IPS-18a (cell line): ENCODE measurements at regions not wholly inside any gene's neighbourhood (a gene's known extent, or its start where the extent isn't known, plus 50 kb on each side); places are given as distances from the start of the nearest gene placed in this dataset.
"Not testable (repeated sequence)": the region's sequence is repeated elsewhere in the genome, so short reads cannot be mapped to it uniquely, and the experiment has no call there.

ENCODE experiments used
- H3K27ac ChIP-seq: one replicate; pipeline ENCODE4 v1.5.1; 2013; ENCODE audit warnings: low read length
- H3K27me3 ChIP-seq: one replicate; pipeline ENCODE4 v1.6.1; 2013; ENCODE audit warnings: mild to moderate bottlenecking, low read length; ENCODE audit not compliant: control insufficient read depth, insufficient read depth
- H3K36me3 ChIP-seq: one replicate; pipeline ENCODE4 v1.6.1; 2013; ENCODE audit warnings: low read depth, low read length; ENCODE audit not compliant: control insufficient read depth
- H3K4me1 ChIP-seq: one replicate; pipeline ENCODE4 v1.6.1; 2013; ENCODE audit warnings: low read depth, low read length; ENCODE audit not compliant: control insufficient read depth
- H3K4me3 ChIP-seq: one replicate; pipeline ENCODE4 v1.5.1; 2013; ENCODE audit warnings: low read length
- H3K9ac ChIP-seq: one replicate; pipeline ENCODE4 v1.6.1; 2013; ENCODE audit warnings: mild to moderate bottlenecking, low read length, moderate library complexity
- H3K9me3 ChIP-seq: one replicate; pipeline ENCODE4 v1.6.1; 2013; ENCODE audit warnings: low read depth, low read length; ENCODE audit not compliant: control insufficient read depth

DNA sequence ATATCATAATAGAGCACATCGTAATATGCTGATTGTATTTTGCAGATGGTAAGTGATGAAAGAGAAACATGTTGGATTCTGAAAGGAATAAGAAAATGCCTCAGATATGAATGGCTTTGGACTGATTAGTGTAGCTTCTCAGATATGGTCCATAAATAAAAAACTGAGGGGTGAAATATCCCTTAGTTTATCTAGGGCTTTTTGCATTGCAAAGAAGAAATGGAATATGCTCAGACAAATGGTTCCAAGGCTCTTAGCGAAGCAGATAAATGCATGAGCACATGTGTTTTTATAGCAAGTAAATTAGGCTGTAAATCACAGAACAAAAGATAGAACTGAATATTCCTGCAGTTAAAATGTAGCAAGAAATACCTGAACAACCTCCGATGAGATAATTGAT is 820.9 kb upstream of the GRM7 start:
- no peaks in the 10 kb centered on the region for H3K9me3 ChIP-seq
- no peaks in the 10 kb centered on the region for H3K27me3 ChIP-seq
- H3K4me1 ChIP-seq, result no peaks in the 10 kb centered on the region
- H3K4me3 ChIP-seq, result no peak overlapping the region
- no peak overlapping the region for H3K27ac ChIP-seq
- H3K36me3 ChIP-seq, result no peaks in the 10 kb centered on the region
- no peak overlapping the region for H3K9ac ChIP-seq

DNA sequence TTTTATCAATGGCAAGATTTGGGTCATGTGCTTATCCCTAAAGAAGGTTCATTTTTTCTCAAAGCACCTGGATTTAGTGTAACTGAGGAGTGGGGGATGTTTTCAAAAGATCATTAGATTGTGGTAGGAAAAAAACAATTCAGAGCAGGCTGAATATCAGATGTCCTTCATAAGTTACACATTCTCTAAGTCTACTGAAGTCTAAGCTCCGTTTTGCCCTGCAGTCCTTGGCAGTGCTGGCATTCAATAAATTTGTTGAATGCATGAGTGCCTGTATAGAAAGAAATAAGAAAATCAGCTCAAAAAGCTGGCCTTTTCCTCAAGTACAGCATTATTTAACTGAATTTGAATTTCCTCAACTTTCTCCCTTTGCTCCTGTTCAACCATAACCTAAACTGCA is 819.0 kb upstream of the GRM7 start:
- Histone ChIP-seq H3K36me3 (no peaks in the 10 kb centered on the region), H3K9ac (no peak overlapping the region), H3K4me3 (no peak overlapping the region), H3K27me3 (no peaks in the 10 kb centered on the region), H3K9me3 (no peaks in the 10 kb centered on the region), H3K27ac (no peak overlapping the region), H3K4me1 (no peaks in the 10 kb centered on the region)

DNA sequence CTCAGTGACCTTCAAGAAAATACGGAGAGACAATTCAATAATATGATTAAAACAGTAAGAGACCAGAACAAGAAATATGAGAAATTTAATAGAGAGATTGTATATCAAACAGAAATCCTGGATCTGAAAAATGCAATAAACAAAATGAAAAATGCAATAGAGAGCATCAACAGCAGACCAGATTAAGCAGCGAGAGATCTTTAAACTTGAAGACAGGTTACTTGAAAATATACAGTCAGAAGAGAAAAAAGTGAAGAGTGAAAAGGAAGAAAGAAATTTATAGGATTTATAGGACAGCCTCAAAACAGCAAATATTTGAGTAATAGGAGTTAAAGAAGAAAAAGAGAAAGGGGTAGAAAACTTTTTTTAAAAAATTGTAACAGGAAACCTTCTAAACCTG is 813.9 kb upstream of the GRM7 start:
- Histone ChIP-seq H3K36me3 (no peaks in the 10 kb centered on the region), H3K9ac (no peak overlapping the region), H3K4me3 (no peak overlapping the region)

DNA sequence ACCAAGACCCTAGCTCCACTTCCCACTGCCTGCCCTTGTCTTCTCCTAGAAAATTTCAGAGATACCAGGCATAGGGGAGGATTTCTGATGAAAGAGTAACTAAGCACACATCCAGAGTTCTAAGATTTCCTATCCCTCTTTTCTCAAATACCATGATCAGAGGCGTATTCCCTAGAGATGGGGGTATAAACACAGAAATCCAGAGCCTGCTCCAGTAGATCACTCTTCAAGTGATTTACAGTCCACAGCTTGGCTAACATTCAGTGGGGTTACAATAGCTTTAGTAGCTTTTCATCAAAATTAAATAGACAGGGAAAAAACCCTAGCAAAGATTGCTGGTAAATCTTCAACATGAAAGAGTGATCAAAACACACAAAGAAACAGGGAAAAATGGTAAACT is 800.7 kb upstream of the GRM7 start:
- Histone ChIP-seq H3K4me1 (peaks cover 22% of the 10 kb centered on the region), H3K27ac (no peak overlapping the region), H3K36me3 (no peaks in the 10 kb centered on the region), H3K4me3 (no peak overlapping the region), H3K27me3 (no peaks in the 10 kb centered on the region), H3K9ac (no peak overlapping the region), H3K9me3 (no peaks in the 10 kb centered on the region)

More for the DNA sequence above, 813.9 kb upstream of the GRM7 start:
- Histone ChIP-seq H3K27ac (no peak overlapping the region), H3K4me1 (no peaks in the 10 kb centered on the region), H3K27me3 (no peaks in the 10 kb centered on the region), H3K9me3 (peaks cover 8% of the 10 kb centered on the region)

DNA sequence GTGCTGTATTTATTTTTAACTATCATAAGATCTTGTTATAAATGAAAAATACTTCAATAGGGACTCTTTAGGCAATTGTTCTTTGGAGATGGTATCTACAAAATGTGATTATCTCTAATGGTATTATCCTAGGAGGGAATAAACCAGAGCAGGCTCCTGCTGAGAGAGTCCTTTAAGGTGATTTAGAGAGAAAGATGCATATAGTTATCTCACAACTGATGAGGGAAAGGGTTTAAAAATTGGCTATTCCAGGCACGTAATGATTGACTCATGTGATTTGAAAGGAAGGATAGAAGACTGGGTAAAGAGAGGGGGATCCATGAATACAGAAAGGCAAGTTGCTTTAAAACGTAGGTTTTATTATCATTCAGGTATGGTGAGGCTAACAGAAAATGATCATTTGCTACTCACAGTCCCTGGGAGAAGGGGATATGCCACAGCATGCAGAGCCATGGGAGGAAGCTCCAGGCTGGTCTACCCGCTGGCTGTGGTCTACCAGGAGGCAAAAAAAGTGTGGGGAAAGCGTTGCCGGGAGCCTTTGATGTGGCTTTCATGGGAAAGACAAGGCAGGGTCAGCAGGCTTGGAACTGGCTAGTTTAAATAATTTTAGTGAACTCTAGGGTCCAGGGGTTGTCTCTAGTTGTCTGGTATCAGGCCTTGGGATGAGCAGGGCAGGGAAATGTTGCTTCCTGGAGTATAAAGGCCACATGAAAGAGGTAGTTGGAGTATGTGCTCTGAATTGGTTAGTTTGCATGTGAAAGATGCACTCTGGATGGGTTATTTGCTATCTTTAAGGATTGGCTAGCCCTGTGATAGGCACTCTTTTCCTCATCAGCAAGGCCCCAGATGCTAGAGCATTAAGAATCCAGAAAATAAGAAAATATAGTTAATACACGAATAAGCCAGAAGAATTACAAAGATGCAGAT is 798.4 kb upstream of the GRM7 start:
- no peaks in the 10 kb centered on the region for H3K27me3 ChIP-seq
- no peak overlapping the region for H3K4me3 ChIP-seq
- peaks cover 28% of the 10 kb centered on the region for H3K4me1 ChIP-seq
- H3K9me3 ChIP-seq, result no peaks in the 10 kb centered on the region
- H3K27ac ChIP-seq, result no peak overlapping the region
- H3K9ac ChIP-seq, result no peak overlapping the region
- H3K36me3 ChIP-seq, result no peaks in the 10 kb centered on the region

DNA sequence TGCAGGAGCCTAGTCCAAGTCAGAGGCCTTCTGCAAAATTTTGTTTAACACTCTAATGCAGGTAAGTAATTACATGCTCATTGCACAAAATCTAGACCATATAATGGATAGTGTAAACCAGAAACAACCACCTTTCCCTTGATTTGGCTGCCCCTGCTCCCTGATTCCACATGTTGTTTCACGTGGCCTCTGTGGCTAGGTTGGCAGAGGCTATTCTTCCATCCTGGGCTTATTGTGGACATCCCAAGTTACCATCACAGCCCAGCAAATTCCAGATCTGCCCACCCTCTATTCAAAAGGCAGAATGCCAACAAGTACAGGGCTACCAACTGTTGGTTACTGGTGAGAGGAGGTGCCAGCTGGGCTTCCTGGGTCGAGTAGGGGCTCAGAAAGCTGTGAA is 794.5 kb upstream of the GRM7 start:
- Histone ChIP-seq H3K4me3 (no peak overlapping the region), H3K4me1 (peaks cover 28% of the 10 kb centered on the region), H3K27me3 (no peaks in the 10 kb centered on the region), H3K9ac (no peak overlapping the region), H3K36me3 (no peaks in the 10 kb centered on the region), H3K27ac (no peak overlapping the region), H3K9me3 (no peaks in the 10 kb centered on the region)

DNA sequence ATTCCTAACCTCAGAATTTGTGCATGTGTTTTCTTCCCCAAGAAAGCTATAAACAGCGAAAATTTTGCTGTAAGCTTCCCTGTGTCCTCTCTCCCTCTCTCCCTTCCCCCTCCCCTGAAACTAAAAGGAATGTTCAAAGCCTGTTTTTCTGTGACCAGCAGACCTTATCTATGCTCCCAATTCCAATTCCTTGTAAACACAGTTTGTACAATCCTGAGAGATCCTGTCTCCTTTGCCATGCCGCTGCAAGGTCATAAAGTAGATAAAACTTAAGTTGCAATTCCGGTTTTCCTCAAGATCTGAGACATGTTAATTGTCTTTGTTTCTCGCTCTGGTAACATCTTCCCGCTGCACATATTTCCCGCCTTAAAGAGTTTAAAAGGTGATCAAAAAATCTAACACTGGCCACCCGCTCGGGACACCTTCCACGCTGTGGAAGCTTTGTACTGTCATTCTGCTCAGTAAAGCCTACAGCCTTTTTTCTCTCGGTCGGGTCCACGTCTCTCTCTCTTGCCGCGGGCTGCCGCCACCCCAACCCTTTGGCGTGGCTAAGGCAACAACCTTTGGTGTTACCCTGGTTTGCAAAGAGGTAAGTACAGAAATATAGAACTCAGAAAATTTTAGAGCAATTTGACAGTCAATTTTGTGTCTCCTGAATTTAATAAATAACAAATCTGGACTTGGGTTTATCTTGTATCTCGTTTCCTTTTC is 793.9 kb upstream of the GRM7 start:
- not testable (repeated sequence) for H3K4me3 ChIP-seq, H3K9ac ChIP-seq, H3K9me3 ChIP-seq, H3K27ac ChIP-seq, H3K27me3 ChIP-seq, H3K36me3 ChIP-seq
- peaks cover 27% of the 10 kb centered on the region for H3K4me1 ChIP-seq

DNA sequence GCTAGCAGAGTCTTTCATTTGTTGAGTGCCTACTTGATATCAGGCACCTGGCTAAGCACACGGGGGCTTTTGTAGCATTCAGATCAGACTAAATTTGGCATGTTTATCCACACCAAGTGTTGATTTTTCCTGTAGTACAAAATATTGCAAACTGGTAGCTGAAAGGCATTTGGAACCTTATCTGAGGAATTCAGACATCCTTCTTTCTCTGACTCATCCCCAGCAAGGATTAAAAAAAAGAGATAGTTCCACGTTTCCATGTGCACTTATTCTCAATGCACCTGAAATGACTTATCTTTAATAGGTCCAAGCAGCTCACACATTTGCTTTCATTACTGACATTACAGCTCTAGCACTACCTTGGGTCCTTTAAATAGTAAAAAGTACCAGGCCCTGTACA is 786.0 kb upstream of the GRM7 start:
- Histone ChIP-seq H3K4me1 (no peaks in the 10 kb centered on the region), H3K36me3 (no peaks in the 10 kb centered on the region), H3K9ac (no peak overlapping the region), H3K27ac (no peak overlapping the region), H3K27me3 (no peaks in the 10 kb centered on the region), H3K4me3 (no peak overlapping the region), H3K9me3 (no peaks in the 10 kb centered on the region)

DNA sequence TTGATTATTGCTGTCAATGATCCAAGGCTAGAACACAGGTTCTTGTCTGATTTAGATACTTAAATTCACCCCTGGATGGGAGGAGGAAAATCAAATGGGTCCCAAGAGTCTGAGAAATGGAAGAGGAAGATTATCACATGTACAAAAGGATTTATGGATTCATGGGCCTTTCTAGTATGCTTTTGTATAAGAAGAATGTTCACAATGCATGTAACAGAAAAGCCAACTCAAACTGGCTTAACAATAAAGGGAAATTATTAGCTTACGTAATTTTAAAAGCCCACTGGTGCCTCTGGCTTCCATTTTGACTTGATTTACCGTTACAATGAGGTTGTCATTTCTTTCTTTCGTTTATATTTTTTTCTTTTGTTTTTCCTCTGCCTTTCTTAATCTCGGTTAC is 782.5 kb upstream of the GRM7 start:
- Histone ChIP-seq H3K27ac (no peak overlapping the region), H3K9me3 (no peaks in the 10 kb centered on the region), H3K4me3 (no peak overlapping the region), H3K27me3 (no peaks in the 10 kb centered on the region), H3K9ac (no peak overlapping the region), H3K36me3 (no peaks in the 10 kb centered on the region), H3K4me1 (no peaks in the 10 kb centered on the region)

DNA sequence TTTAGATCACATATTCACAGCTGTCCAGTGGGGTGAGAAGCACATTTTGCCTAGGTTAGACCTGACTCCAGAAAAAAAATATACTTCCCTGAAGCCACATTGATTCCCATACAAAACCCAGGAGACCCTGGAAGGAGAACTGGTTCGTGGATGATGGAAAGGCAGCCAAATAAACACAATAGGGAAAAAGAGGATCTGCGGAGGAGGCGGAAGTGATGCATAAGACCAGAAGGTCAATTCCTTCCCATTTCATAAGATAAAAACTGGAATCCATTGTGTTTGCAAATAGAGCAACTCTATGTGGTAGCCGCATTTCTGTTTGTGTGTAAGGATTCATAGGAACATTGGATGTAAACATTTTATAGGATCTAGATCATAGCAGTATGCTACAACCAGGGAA is 781.9 kb upstream of the GRM7 start:
- H3K36me3 ChIP-seq, result no peaks in the 10 kb centered on the region

DNA sequence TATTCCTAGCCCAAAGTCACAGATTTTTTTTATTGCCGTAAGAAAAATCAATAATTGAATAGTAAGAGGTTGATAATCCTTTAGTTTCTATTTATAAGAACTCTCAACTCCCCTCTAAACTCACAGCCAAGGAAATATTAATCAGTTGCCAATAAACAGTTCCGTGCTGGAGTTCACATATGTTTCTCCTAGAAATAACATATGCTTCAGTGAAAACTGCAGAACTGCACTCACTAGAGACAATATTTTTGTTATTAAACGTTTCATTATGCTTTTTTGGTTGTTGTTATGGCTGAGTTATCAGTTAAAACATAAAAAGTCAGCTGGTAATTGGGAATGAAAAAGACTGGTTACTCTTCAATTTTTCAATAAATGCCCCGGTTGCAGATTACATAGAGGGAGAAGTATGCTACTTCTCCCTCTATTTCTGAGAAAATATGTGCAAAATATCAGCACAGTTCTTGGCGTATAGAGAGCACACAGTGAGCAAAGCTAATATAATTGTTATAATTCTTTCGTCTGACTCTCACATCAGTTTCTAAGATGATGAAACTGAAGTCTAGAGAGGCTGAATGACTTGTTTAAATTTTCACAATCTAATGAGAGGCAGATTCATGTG is 781.2 kb upstream of the GRM7 start:
- H3K4me3 ChIP-seq, result no peak overlapping the region
- H3K9me3 ChIP-seq, result no peaks in the 10 kb centered on the region
- H3K4me1 ChIP-seq, result no peaks in the 10 kb centered on the region
- no peak overlapping the region for H3K9ac ChIP-seq
- H3K27ac ChIP-seq, result no peak overlapping the region
- no peaks in the 10 kb centered on the region for H3K27me3 ChIP-seq
- H3K36me3 ChIP-seq, result no peaks in the 10 kb centered on the region

More for the DNA sequence above, 781.9 kb upstream of the GRM7 start:
- Histone ChIP-seq H3K27ac (no peak overlapping the region), H3K4me3 (no peak overlapping the region), H3K27me3 (no peaks in the 10 kb centered on the region), H3K9me3 (no peaks in the 10 kb centered on the region), H3K4me1 (no peaks in the 10 kb centered on the region), H3K9ac (no peak overlapping the region)
